ENCODE measurements at regions not wholly inside any gene's neighbourhood (a gene's known extent, or its start where the extent isn't known, plus 50 kb on each side); places are given as distances from the start of the nearest gene placed in this dataset.

- no peaks in the 10 kb centered on the region for H3K4me1 ChIP-seq
- no peak for DNase-seq (ENCODE audit: low spot score in 2 of 2)
- TF ChIP-seq POLR2A (IDR thresholded peaks at IDR 0.05) (no peak), EP300 (IDR thresholded peaks at IDR 0.05) (no peak)
- TF ChIP-seq, protein P1, sequence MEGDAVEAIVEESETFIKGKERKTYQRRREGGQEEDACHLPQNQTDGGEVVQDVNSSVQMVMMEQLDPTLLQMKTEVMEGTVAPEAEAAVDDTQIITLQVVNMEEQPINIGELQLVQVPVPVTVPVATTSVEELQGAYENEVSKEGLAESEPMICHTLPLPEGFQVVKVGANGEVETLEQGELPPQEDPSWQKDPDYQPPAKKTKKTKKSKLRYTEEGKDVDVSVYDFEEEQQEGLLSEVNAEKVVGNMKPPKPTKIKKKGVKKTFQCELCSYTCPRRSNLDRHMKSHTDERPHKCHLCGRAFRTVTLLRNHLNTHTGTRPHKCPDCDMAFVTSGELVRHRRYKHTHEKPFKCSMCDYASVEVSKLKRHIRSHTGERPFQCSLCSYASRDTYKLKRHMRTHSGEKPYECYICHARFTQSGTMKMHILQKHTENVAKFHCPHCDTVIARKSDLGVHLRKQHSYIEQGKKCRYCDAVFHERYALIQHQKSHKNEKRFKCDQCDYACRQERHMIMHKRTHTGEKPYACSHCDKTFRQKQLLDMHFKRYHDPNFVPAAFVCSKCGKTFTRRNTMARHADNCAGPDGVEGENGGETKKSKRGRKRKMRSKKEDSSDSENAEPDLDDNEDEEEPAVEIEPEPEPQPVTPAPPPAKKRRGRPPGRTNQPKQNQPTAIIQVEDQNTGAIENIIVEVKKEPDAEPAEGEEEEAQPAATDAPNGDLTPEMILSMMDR (IDR thresholded peaks at IDR 0.05), result no peak
- 63 to 70% methylated on average over 7 of the region's 7 CpGs for WGBS, 2 donors
- no peak overlapping the region for H3K4me3 ChIP-seq
- H3K27ac ChIP-seq, result no peak overlapping the region
- H3K36me3 ChIP-seq, result no peaks in the 10 kb centered on the region
- no peaks in the 10 kb centered on the region for H3K27me3 ChIP-seq
- H3K9me3 ChIP-seq, result no peaks in the 10 kb centered on the region
Measured at GRCh38 chr9:95788021-95788420, 87.5 kb upstream of the ERCC6L2 start.

DNA sequence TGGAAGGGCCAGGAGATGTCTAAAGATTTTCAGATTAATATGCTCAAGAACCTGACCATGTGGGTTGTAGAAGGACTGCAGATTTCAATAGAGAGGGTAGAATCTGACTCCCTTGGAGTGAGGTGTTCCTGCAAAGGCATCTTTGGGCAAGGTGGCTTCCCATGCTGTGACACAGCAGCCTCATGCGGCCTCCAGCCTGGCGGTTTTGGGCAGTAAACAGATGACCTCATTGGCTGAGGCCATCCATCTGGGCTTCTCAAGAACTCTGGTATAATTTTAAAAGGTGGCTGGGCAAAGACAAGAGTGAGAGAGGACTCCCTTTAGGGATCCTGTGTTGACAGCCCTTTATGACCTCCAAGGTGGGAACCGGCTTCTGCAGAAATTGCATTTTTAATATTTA is 90.3 kb upstream of the ERCC6L2 start:
- no peaks in the 10 kb centered on the region for H3K9me3 ChIP-seq
- TF ChIP-seq, protein P1 (IDR thresholded peaks at IDR 0.05), result no peak
- TF ChIP-seq EP300 (IDR thresholded peaks at IDR 0.05), result no peak
- no peak for TF ChIP-seq POLR2A (IDR thresholded peaks at IDR 0.05)
- H3K4me3 ChIP-seq, result no peak overlapping the region
- DNase-seq (ENCODE audit: low spot score in 2 of 2), result no peak
- no peak overlapping the region for H3K27ac ChIP-seq
- no peaks in the 10 kb centered on the region for H3K27me3 ChIP-seq
- no peaks in the 10 kb centered on the region for H3K36me3 ChIP-seq
- WGBS, 2 donors, result 76 to 78% methylated on average over 3 of the region's 3 CpGs
- H3K4me1 ChIP-seq, result no peaks in the 10 kb centered on the region

- no peaks in the 10 kb centered on the region for H3K27me3 ChIP-seq
- DNase-seq (ENCODE audit: low spot score in 2 of 2), result no peak
- no peaks in the 10 kb centered on the region for H3K36me3 ChIP-seq
- H3K27ac ChIP-seq, result no peak overlapping the region
- TF ChIP-seq POLR2A (IDR thresholded peaks at IDR 0.05) (no peak), EP300 (IDR thresholded peaks at IDR 0.05) (no peak)
- TF ChIP-seq, protein P1 (IDR thresholded peaks at IDR 0.05), result no peak
- no peak overlapping the region for H3K4me3 ChIP-seq
- peaks cover 0 to 2% (median 0%) of the 10 kb centered on the region in 4 donors for H3K4me1 ChIP-seq
- WGBS, 2 donors, result 86 to 88% methylated on average over 22 to 28 of the region's 31 CpGs
- no peaks in the 10 kb centered on the region for H3K9me3 ChIP-seq
Measured at GRCh38 chr9:95784318-95784717, 91.2 kb upstream of the ERCC6L2 start.

DNA sequence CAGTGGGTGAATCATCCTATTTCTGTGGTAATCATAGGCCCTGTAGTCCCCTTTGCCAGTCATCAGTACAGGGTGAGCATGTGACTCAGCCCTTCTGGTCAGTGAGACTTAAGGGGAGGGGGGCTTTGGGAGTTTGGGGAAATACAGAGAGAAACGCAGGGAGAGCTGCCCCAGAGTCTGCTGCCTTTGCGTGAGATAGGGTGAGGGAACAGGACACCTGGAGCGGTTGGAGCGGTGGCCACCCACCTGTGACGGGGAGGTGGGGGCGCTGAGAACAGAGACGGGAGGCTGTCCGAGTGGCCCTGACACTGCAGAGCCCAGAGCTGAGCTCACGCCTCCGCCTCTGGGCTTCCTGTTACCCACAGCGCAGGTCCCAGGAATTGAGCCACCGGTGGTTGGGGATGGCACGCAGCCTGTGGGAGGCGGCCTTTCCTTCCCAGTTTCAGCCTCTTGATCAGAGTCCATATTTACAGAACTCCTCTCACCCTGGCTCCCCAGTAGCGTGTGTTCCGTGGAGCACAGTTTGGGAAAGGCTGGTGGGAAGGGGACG is 92.0 kb upstream of the ERCC6L2 start:
- H3K27ac ChIP-seq, result no peak overlapping the region
- no peak for DNase-seq (ENCODE audit: low spot score in 2 of 2)
- no peak overlapping the region for H3K4me3 ChIP-seq
- no peaks in the 10 kb centered on the region for H3K36me3 ChIP-seq
- H3K9me3 ChIP-seq, result no peaks in the 10 kb centered on the region
- no peaks in the 10 kb centered on the region for H3K27me3 ChIP-seq
- WGBS, 2 donors, result 87 to 93% methylated on average over 17 of the region's 17 CpGs
- peaks cover 0 to 5% (median 1%) of the 10 kb centered on the region in 4 donors for H3K4me1 ChIP-seq
- TF ChIP-seq EP300 (IDR thresholded peaks at IDR 0.05) (no peak), POLR2A (IDR thresholded peaks at IDR 0.05) (no peak)
- TF ChIP-seq, protein P1 (IDR thresholded peaks at IDR 0.05), result no peak

GRCh38 chr9:95780751-95781150 is 94.7 kb upstream of the ERCC6L2 start:
- 83 to 85% methylated on average over 6 of the region's 6 CpGs for WGBS, 2 donors
- no peak overlapping the region for H3K27ac ChIP-seq
- TF ChIP-seq POLR2A (IDR thresholded peaks at IDR 0.05), result no peak
- no peak for TF ChIP-seq EP300 (IDR thresholded peaks at IDR 0.05)
- TF ChIP-seq, protein P1 (IDR thresholded peaks at IDR 0.05), result no peak
- H3K9me3 ChIP-seq, result no peaks in the 10 kb centered on the region
- DNase-seq (ENCODE audit: low spot score in 2 of 2), result no peak
- H3K36me3 ChIP-seq, result no peaks in the 10 kb centered on the region
- H3K4me3 ChIP-seq, result no peak overlapping the region
- H3K4me1 ChIP-seq, result peaks cover 0 to 12% (median 2%) of the 10 kb centered on the region in 4 donors
- H3K27me3 ChIP-seq, result no peaks in the 10 kb centered on the region
